H9 (cell line): ENCODE measurements at regions not wholly inside any gene's neighbourhood (a gene's known extent, or its start where the extent isn't known, plus 50 kb on each side); places are given as distances from the start of the nearest gene placed in this dataset.

Experiments
- DNase-seq: peaks from one replicate; pipeline ENCODE4 v3.0.0-alpha.2; 2017
- H2AFZ ChIP-seq: one replicate; pipeline ENCODE4 v1.6.1; 2013; ENCODE audit warnings: mild to moderate bottlenecking, low read length, control low read depth, moderate library complexity
- H2AK5ac ChIP-seq: 2 replicates; pipeline ENCODE4 v1.6.1; 2013; ENCODE audit warnings: low read length, control low read depth, mixed read lengths; ENCODE audit not compliant: insufficient read length
- H2BK120ac ChIP-seq: one replicate; pipeline ENCODE4 v1.6.1; 2013; ENCODE audit warnings: low read depth, mild to moderate bottlenecking, low read length, control low read depth, inconsistent platforms; ENCODE audit not compliant: poor library complexity, severe bottlenecking
- H2BK12ac ChIP-seq: 2 replicates; pipeline ENCODE4 v1.6.1; 2013; ENCODE audit warnings: low read length, control low read depth, mixed read lengths, low read depth; ENCODE audit not compliant: insufficient read length
- H2BK15ac ChIP-seq: 2 replicates; pipeline ENCODE4 v1.6.1; 2013; ENCODE audit warnings: low read depth, low read length, control low read depth
- H2BK20ac ChIP-seq: one replicate; pipeline ENCODE4 v1.6.1; 2013; ENCODE audit warnings: low read depth, mild to moderate bottlenecking, low read length, control low read depth, inconsistent platforms; ENCODE audit not compliant: poor library complexity, severe bottlenecking
- H2BK5ac ChIP-seq: 2 replicates; pipeline ENCODE4 v1.6.1; 2013; ENCODE audit warnings: low read length, control low read depth, mixed read lengths; ENCODE audit not compliant: insufficient read length
- H3K14ac ChIP-seq: 2 replicates; pipeline ENCODE4 v1.6.1; 2013; ENCODE audit warnings: low read length, control low read depth; ENCODE audit not compliant: insufficient read depth
- H3K18ac ChIP-seq: 2 replicates; pipeline ENCODE4 v1.6.1; 2013; ENCODE audit warnings: low read depth, mild to moderate bottlenecking, mixed read lengths, low read length, control low read depth; ENCODE audit not compliant: insufficient read length
- H3K23ac ChIP-seq: 2 replicates; pipeline ENCODE4 v1.6.1; 2013; ENCODE audit warnings: low read length, control low read depth, mixed read lengths, low read depth; ENCODE audit not compliant: insufficient read length
- H3K23me2 ChIP-seq: 2 replicates; pipeline ENCODE4 v1.6.1; 2013; ENCODE audit warnings: low read depth, mild to moderate bottlenecking, mixed read lengths, low read length, control low read depth; ENCODE audit not compliant: insufficient read length, poor library complexity, severe bottlenecking
- H3K27ac ChIP-seq: 2 replicates; pipeline ENCODE4 v1.5.1; 2013; ENCODE audit warnings: low read length, control low read depth, mixed read lengths, low read depth; ENCODE audit not compliant: insufficient read length
- H3K27me3 ChIP-seq: 2 replicates; pipeline ENCODE4 v1.6.1; 2013; ENCODE audit warnings: low read length, control low read depth, inconsistent platforms; ENCODE audit not compliant: insufficient read depth
- H3K4ac ChIP-seq: 2 replicates; pipeline ENCODE4 v1.6.1; 2013; ENCODE audit warnings: low read depth, mild to moderate bottlenecking, control low read depth, inconsistent platforms, low read length, moderate library complexity
- H3K4me1 ChIP-seq: 2 replicates; pipeline ENCODE4 v1.6.1; 2013; ENCODE audit warnings: low read length, control low read depth, inconsistent platforms; ENCODE audit not compliant: insufficient read depth
- H3K4me2 ChIP-seq: 2 replicates; pipeline ENCODE4 v1.6.1; 2013; ENCODE audit warnings: low read length, control low read depth, mixed read lengths; ENCODE audit not compliant: insufficient read length, insufficient read depth
- H3K56ac ChIP-seq: 2 replicates; pipeline ENCODE4 v1.6.1; 2013; ENCODE audit warnings: low read depth, mild to moderate bottlenecking, mixed read lengths, low read length, control low read depth; ENCODE audit not compliant: insufficient read length
- H3K79me1 ChIP-seq: 2 replicates; pipeline ENCODE4 v1.6.1; 2013; ENCODE audit warnings: low read depth, mild to moderate bottlenecking, moderate library complexity, low read length, control low read depth, inconsistent platforms; ENCODE audit not compliant: insufficient read depth, poor library complexity, severe bottlenecking
- H3K79me2 ChIP-seq: 2 replicates; pipeline ENCODE4 v1.6.1; 2013; ENCODE audit warnings: low read length, control low read depth, inconsistent platforms; ENCODE audit not compliant: insufficient read depth
- H3K9ac ChIP-seq: 2 replicates; pipeline ENCODE4 v1.6.1; 2013; ENCODE audit warnings: low read length, control low read depth, mixed read lengths; ENCODE audit not compliant: insufficient read length; ENCODE audit errors: extremely low read depth
- H3K9me3 ChIP-seq: one replicate; pipeline ENCODE4 v1.6.1; 2013; ENCODE audit warnings: low read depth, low read length, inconsistent platforms; ENCODE audit not compliant: control insufficient read depth
- H3T11ph ChIP-seq: one replicate; pipeline ENCODE4 v1.6.1; 2013; ENCODE audit warnings: mild to moderate bottlenecking, low read length, control low read depth, inconsistent platforms
- H4K20me1 ChIP-seq: one replicate; pipeline ENCODE4 v1.6.1; 2013; ENCODE audit not compliant: control insufficient read depth, insufficient read length, insufficient read depth
- H4K5ac ChIP-seq: 2 replicates; pipeline ENCODE4 v1.6.1; 2013; ENCODE audit warnings: low read depth, mild to moderate bottlenecking, mixed read lengths, low read length, control low read depth; ENCODE audit not compliant: insufficient read length
- H4K8ac ChIP-seq: replicated peaks from 2 replicates; pipeline ENCODE4 v1.6.1; 2013; ENCODE audit warnings: low read length, control low read depth, mixed read lengths, low read depth; ENCODE audit not compliant: insufficient read length
- H4K91ac ChIP-seq: 2 replicates; pipeline ENCODE4 v1.6.1; 2013; ENCODE audit warnings: low read depth, mild to moderate bottlenecking, moderate library complexity, mixed read lengths, low read length, control low read depth; ENCODE audit not compliant: insufficient read length
- H3K27ac Mint-ChIP-seq, 3 experiments: 2 replicates in 2 of 3; 3 replicates in 1 of 3; pipeline ENCODE4 v1.8.0; 2020 to 2021; ENCODE audit warnings: mixed read lengths in 3 of 3, mild to moderate bottlenecking in 1 of 3, moderate library complexity in 1 of 3
- H3K27me3 Mint-ChIP-seq: 2 replicates; pipeline ENCODE4 v1.8.0; 2021; ENCODE audit warnings: low read depth, mild to moderate bottlenecking, moderate library complexity, mixed read lengths
- H3K36me3 Mint-ChIP-seq, 3 experiments: 2 replicates in 2 of 3; 3 replicates in 1 of 3; pipeline ENCODE4 v1.8.0; 2020 to 2021; ENCODE audit warnings: low read depth in 3 of 3, mixed read lengths in 3 of 3; ENCODE audit not compliant: insufficient read depth in 1 of 3
- H3K4me1 Mint-ChIP-seq, 2 experiments: 2 replicates each; pipeline ENCODE4 v1.8.0; 2020; ENCODE audit warnings: mixed read lengths in 2 of 2
- H3K4me3 Mint-ChIP-seq, 2 experiments: 2 replicates in 1 of 2; 3 replicates in 1 of 2; pipeline ENCODE4 v1.8.0; 2020 to 2021; ENCODE audit warnings: mild to moderate bottlenecking in 2 of 2, mixed read lengths in 2 of 2, moderate library complexity in 1 of 2
- H3K9me3 Mint-ChIP-seq, 2 experiments: 2 replicates in 1 of 2; 3 replicates in 1 of 2; pipeline ENCODE4 v1.8.0; 2020; ENCODE audit warnings: mild to moderate bottlenecking in 2 of 2, mixed read lengths in 2 of 2, moderate library complexity in 1 of 2
- WGBS: extraction: QIAGEN DNeasy Blood & Tissue Kit; methylation state at CpG from one replicate; pipeline ENCODE4 v1.1.7; 2013; ENCODE audit warnings: missing lambda C conversion rate, low lambda C conversion rate, mixed read lengths; ENCODE audit not compliant: insufficient read length; ENCODE audit errors: extremely low coverage; 5-methylcytosine and 5-hydroxymethylcytosine counted together
- TF ChIP-seq, protein P1 (sequence below): fragments of 200-600 bp; sonication (generic); conservative IDR thresholded peaks from 3 replicates; pipeline ENCODE4 v1.8.0; 2021; ENCODE audit warnings: antibody characterized with exemption, mild to moderate bottlenecking

DNA sequence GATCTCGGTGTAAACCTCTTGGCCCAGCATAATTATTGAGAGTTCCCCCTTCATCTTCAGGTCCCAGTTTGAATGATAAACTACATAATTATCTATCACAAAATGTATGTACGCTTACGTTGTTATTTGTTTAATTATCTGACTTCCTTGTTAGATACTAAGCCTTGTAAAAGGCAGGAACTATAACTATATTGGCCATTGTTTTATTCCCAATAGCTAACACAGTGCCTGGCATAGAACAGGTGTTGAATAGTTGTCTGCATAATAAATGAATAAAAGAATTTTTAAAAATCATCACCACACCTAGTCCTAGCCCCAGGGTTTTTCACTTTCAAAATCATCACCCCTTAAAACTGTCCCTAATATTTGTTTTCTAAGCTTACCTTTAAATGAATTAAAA, 207.9 kb downstream of the MREG start:
- Histone ChIP-seq H2BK15ac (no peak overlapping the region), H3K27me3 (no peaks in the 10 kb centered on the region), H2BK12ac (no peak overlapping the region), H4K91ac (no peak overlapping the region), H2BK120ac (no peak overlapping the region), H2AFZ (no peak overlapping the region), H3K4me1 (no peaks in the 10 kb centered on the region), H4K8ac (no peak overlapping the region), H3K9ac (no peak overlapping the region), H3K27ac (no peak overlapping the region), H3K4ac (no peak overlapping the region), H3K79me1 (no peaks in the 10 kb centered on the region), H4K5ac (no peak overlapping the region), H3T11ph (no peak overlapping the region), H3K18ac (no peak overlapping the region), H2AK5ac (no peak overlapping the region), H2BK5ac (no peak overlapping the region), H3K4me2 (no peak overlapping the region), H3K56ac (no peak overlapping the region), H3K79me2 (no peaks in the 10 kb centered on the region), H3K9me3 (no peaks in the 10 kb centered on the region), H3K14ac (no peak overlapping the region), H4K20me1 (no peaks in the 10 kb centered on the region), H2BK20ac (no peak overlapping the region), H3K23ac (no peak overlapping the region), H3K23me2 (no peaks in the 10 kb centered on the region)
- Mint-ChIP-seq H3K9me3 (0 out of 5 replicates have a peak, but pooled peaks cover 0 to 3% of the 10 kb centered on the region in 2 experiments), H3K4me3 (no peak overlapping the region), H3K4me1 (peaks cover 18 to 19% of the 10 kb centered on the region in 2 experiments), H3K36me3 (peaks cover 0 to 3% (median 0%) of the 10 kb centered on the region in 3 experiments; a peak in 3 of 7 replicates), H3K27ac (no peak overlapping the region), H3K27me3 (no peaks in the 10 kb centered on the region)
- no peak for DNase-seq
- TF ChIP-seq, protein P1, sequence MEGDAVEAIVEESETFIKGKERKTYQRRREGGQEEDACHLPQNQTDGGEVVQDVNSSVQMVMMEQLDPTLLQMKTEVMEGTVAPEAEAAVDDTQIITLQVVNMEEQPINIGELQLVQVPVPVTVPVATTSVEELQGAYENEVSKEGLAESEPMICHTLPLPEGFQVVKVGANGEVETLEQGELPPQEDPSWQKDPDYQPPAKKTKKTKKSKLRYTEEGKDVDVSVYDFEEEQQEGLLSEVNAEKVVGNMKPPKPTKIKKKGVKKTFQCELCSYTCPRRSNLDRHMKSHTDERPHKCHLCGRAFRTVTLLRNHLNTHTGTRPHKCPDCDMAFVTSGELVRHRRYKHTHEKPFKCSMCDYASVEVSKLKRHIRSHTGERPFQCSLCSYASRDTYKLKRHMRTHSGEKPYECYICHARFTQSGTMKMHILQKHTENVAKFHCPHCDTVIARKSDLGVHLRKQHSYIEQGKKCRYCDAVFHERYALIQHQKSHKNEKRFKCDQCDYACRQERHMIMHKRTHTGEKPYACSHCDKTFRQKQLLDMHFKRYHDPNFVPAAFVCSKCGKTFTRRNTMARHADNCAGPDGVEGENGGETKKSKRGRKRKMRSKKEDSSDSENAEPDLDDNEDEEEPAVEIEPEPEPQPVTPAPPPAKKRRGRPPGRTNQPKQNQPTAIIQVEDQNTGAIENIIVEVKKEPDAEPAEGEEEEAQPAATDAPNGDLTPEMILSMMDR: no peak
- WGBS: no CpG with 5 or more reads among the region's 3 CpGs
